ENCODE measurements at regions not wholly inside any gene's neighbourhood (a gene's known extent, or its start where the extent isn't known, plus 50 kb on each side); places are given as distances from the start of the nearest gene placed in this dataset.

- Histone ChIP-seq H3K9ac (no peak overlapping the region), H3K4me3 (IDR thresholded peaks at IDR 0.05; ENCODE audit: insufficient read depth, low read depth, low read length) (no peak overlapping the region), H3K4me1 (ENCODE audit: low read depth, poor library complexity, severe bottlenecking) (no peaks in the 10 kb centered on the region), H3K27ac (no peak overlapping the region), H3K36me3 (ENCODE audit: insufficient read depth) (no peaks in the 10 kb centered on the region), H4K20me1 (ENCODE audit: insufficient read depth) (no peaks in the 10 kb centered on the region), H3K79me2 (ENCODE audit: insufficient read depth, low read depth) (no peaks in the 10 kb centered on the region), H3K27me3 (ENCODE audit: insufficient read depth, low read depth) (no peaks in the 10 kb centered on the region), H3K4me2 (no peak overlapping the region), H2AFZ (ENCODE audit: low read depth) (no peak overlapping the region)
- TF ChIP-seq CTCF (conservative IDR thresholded peaks at IDR 0.05; ENCODE audit: low read depth, low read length), result no peak
Measured at GRCh38 chr9:26319859-26320258, 572.7 kb downstream of the CAAP1 start.

- no peak overlapping the region for H3K4me2 ChIP-seq
- no peak for TF ChIP-seq CTCF (conservative IDR thresholded peaks at IDR 0.05; ENCODE audit: low read depth, low read length)
- no peak overlapping the region for H3K4me3 ChIP-seq (IDR thresholded peaks at IDR 0.05; ENCODE audit: insufficient read depth, low read depth, low read length)
- no peak overlapping the region for H3K9ac ChIP-seq
- H3K4me1 ChIP-seq (ENCODE audit: low read depth, poor library complexity, severe bottlenecking), result no peaks in the 10 kb centered on the region
- no peak overlapping the region for H3K27ac ChIP-seq
- H2AFZ ChIP-seq (ENCODE audit: low read depth), result no peak overlapping the region
- no peaks in the 10 kb centered on the region for H4K20me1 ChIP-seq (ENCODE audit: insufficient read depth)
- no peaks in the 10 kb centered on the region for H3K79me2 ChIP-seq (ENCODE audit: insufficient read depth, low read depth)
- H3K27me3 ChIP-seq (ENCODE audit: insufficient read depth, low read depth), result no peaks in the 10 kb centered on the region
- no peaks in the 10 kb centered on the region for H3K36me3 ChIP-seq (ENCODE audit: insufficient read depth)
Measured at GRCh38 chr9:26313108-26313507, 579.5 kb downstream of the CAAP1 start.

GRCh38 chr9:26311463-26311995, 581.1 kb downstream of the CAAP1 start:
- no peaks in the 10 kb centered on the region for H4K20me1 ChIP-seq (ENCODE audit: insufficient read depth)
- H3K36me3 ChIP-seq (ENCODE audit: insufficient read depth), result no peaks in the 10 kb centered on the region
- H3K4me1 ChIP-seq (ENCODE audit: low read depth, poor library complexity, severe bottlenecking), result no peaks in the 10 kb centered on the region
- no peak overlapping the region for H2AFZ ChIP-seq (ENCODE audit: low read depth)
- H3K79me2 ChIP-seq (ENCODE audit: insufficient read depth, low read depth), result no peaks in the 10 kb centered on the region
- H3K27me3 ChIP-seq (ENCODE audit: insufficient read depth, low read depth), result no peaks in the 10 kb centered on the region
- H3K27ac ChIP-seq, result no peak overlapping the region
- H3K4me3 ChIP-seq (IDR thresholded peaks at IDR 0.05; ENCODE audit: insufficient read depth, low read depth, low read length), result no peak overlapping the region
- no peak for TF ChIP-seq CTCF (conservative IDR thresholded peaks at IDR 0.05; ENCODE audit: low read depth, low read length)
- no peak overlapping the region for H3K9ac ChIP-seq
- no peak overlapping the region for H3K4me2 ChIP-seq

GRCh38 chr9:26310294-26310693, 582.3 kb downstream of the CAAP1 start:
- Histone ChIP-seq H3K4me2 (no peak overlapping the region), H3K4me3 (IDR thresholded peaks at IDR 0.05; ENCODE audit: insufficient read depth, low read depth, low read length) (no peak overlapping the region), H3K9ac (no peak overlapping the region), H4K20me1 (ENCODE audit: insufficient read depth) (no peaks in the 10 kb centered on the region), H3K4me1 (ENCODE audit: low read depth, poor library complexity, severe bottlenecking) (no peaks in the 10 kb centered on the region), H2AFZ (ENCODE audit: low read depth) (no peak overlapping the region), H3K79me2 (ENCODE audit: insufficient read depth, low read depth) (no peaks in the 10 kb centered on the region), H3K36me3 (ENCODE audit: insufficient read depth) (no peaks in the 10 kb centered on the region), H3K27ac (no peak overlapping the region), H3K27me3 (ENCODE audit: insufficient read depth, low read depth) (no peaks in the 10 kb centered on the region)
- TF ChIP-seq CTCF (conservative IDR thresholded peaks at IDR 0.05; ENCODE audit: low read depth, low read length), result no peak

Data from KMS-11 (cell line).